SK-N-SH treated with all-trans-retinoic acid at 6 μM for 48 hours (cell line): ENCODE measurements at regions not wholly inside any gene's neighbourhood (a gene's known extent, or its start where the extent isn't known, plus 50 kb on each side); places are given as distances from the start of the nearest gene placed in this dataset.

Experiments used
- ATAC-seq: fragments of 200-7000 bp; cut with Tn5 transposase; 3 replicates; pipeline ENCODE4 v1.9.1; 2020; ENCODE audit warnings: mild to moderate bottlenecking, moderate library complexity
- CSDC2 ChIP-seq: fragments of 250-450 bp; sonication (Bioruptor Pico); IDR thresholded peaks from 2 replicates; pipeline ENCODE4 v1.5.0; 2020; ENCODE audit warnings: mild to moderate bottlenecking, moderate library complexity
- ESRRG ChIP-seq: fragments of 250-450 bp; sonication (Bioruptor Pico); IDR thresholded peaks from 2 replicates; pipeline ENCODE4 v1.6.1; 2021; ENCODE audit warnings: mild to moderate bottlenecking
- ISL1 ChIP-seq: fragments of 250-450 bp; sonication (Bioruptor Pico); IDR thresholded peaks from 2 replicates; pipeline ENCODE4 v2.1.2; 2022; ENCODE audit warnings: mild to moderate bottlenecking, moderate library complexity
- OSR1 ChIP-seq: fragments of 250-450 bp; sonication (Bioruptor Pico); IDR thresholded peaks from 2 replicates; pipeline ENCODE4 v1.8.0; 2022; ENCODE audit warnings: moderate library complexity, mild to moderate bottlenecking, inconsistent platforms
- PPARA ChIP-seq: fragments of 250-450 bp; sonication (Bioruptor Pico); IDR thresholded peaks from 2 replicates; pipeline ENCODE4 v1.5.0; 2020; ENCODE audit warnings: mild to moderate bottlenecking, borderline replicate concordance
- RARB ChIP-seq: fragments of 250-450 bp; sonication (Bioruptor Pico); IDR thresholded peaks from 2 replicates; pipeline ENCODE4 v1.8.0; 2021; ENCODE audit warnings: mild to moderate bottlenecking, moderate library complexity
- TCF4 ChIP-seq: fragments of 250-450 bp; sonication (Bioruptor Pico); IDR thresholded peaks from 2 replicates; pipeline ENCODE4 v1.8.0; 2021; ENCODE audit warnings: mild to moderate bottlenecking, moderate library complexity, borderline replicate concordance
- TOX ChIP-seq: fragments of 250-450 bp; sonication (Bioruptor Pico); IDR thresholded peaks from 2 replicates; pipeline ENCODE4 v1.8.0; 2021; ENCODE audit warnings: mild to moderate bottlenecking, moderate library complexity, borderline replicate concordance
- ZC3H10 ChIP-seq: fragments of 250-450 bp; sonication (Bioruptor Pico); IDR thresholded peaks from 2 replicates; pipeline ENCODE4 v1.5.1; 2021; ENCODE audit warnings: mild to moderate bottlenecking, moderate library complexity
- ZFP3 ChIP-seq: fragments of 250-450 bp; sonication (Bioruptor Pico); IDR thresholded peaks from 2 replicates; pipeline ENCODE4 v1.5.0; 2020; ENCODE audit warnings: mild to moderate bottlenecking, moderate library complexity
- ZFP30 ChIP-seq: fragments of 450-650 bp; formaldehyde crosslinking; IDR thresholded peaks from 2 replicates; pipeline ENCODE4 v1.5.0; 2022; ENCODE audit warnings: mild to moderate bottlenecking, moderate library complexity
- ZNF565 ChIP-seq: fragments of 450-650 bp; formaldehyde crosslinking; conservative IDR thresholded peaks from 2 replicates; pipeline ENCODE4 v1.5.0; 2020; ENCODE audit warnings: low read depth, mild to moderate bottlenecking, moderate library complexity
- ZNF8 ChIP-seq: fragments of 450-650 bp; formaldehyde crosslinking; IDR thresholded peaks from 2 replicates; pipeline ENCODE4 v1.5.0; 2020; ENCODE audit warnings: mild to moderate bottlenecking, moderate library complexity
- TF ChIP-seq, protein P1 (sequence below): fragments of 250-450 bp; sonication (Bioruptor Pico); IDR thresholded peaks from 2 replicates; pipeline ENCODE4 v1.5.0; 2020; ENCODE audit warnings: mild to moderate bottlenecking, moderate library complexity
- TF ChIP-seq, protein P2 (sequence below): fragments of 250-450 bp; sonication (Bioruptor Pico); IDR thresholded peaks from 2 replicates; pipeline ENCODE4 v1.8.0; 2021; ENCODE audit warnings: low read depth, mild to moderate bottlenecking, moderate library complexity, borderline replicate concordance
- TF ChIP-seq, protein P3 (sequence below): fragments of 250-450 bp; sonication (Bioruptor Pico); IDR thresholded peaks from 2 replicates; pipeline ENCODE4 v1.8.0; 2020; ENCODE audit warnings: mild to moderate bottlenecking, moderate library complexity, borderline replicate concordance
- TF ChIP-seq, protein P4 (sequence below): fragments of 250-450 bp; sonication (Bioruptor Pico); IDR thresholded peaks from 2 replicates; pipeline ENCODE4 v1.5.1; 2020; ENCODE audit warnings: low read depth, mild to moderate bottlenecking, moderate library complexity
- TF ChIP-seq, protein P5 (sequence below): fragments of 250-450 bp; sonication (Bioruptor Pico); IDR thresholded peaks from 2 replicates; pipeline ENCODE4 v1.5.1; 2021; ENCODE audit warnings: mild to moderate bottlenecking, moderate library complexity

DNA sequence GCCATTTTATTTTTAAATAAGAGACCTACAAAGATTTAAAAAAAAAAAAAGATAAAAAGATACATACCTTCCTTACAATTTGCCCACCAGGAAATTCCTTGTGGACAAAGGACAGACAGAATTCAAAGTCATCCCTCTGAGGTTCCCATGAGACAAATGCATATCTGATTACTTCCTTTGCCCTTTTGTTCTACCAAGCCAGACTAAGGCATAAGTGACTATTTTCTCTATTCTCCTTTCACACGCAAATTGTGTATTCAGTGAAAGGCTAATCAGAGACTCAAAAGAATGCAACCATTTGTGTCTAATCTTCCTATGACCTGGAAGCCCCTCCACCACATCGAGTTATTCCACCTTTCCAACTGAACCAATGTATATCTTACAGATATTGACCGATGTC lies 691.7 kb downstream of the FAM133A start (continued):
- TF ChIP-seq, protein P1, sequence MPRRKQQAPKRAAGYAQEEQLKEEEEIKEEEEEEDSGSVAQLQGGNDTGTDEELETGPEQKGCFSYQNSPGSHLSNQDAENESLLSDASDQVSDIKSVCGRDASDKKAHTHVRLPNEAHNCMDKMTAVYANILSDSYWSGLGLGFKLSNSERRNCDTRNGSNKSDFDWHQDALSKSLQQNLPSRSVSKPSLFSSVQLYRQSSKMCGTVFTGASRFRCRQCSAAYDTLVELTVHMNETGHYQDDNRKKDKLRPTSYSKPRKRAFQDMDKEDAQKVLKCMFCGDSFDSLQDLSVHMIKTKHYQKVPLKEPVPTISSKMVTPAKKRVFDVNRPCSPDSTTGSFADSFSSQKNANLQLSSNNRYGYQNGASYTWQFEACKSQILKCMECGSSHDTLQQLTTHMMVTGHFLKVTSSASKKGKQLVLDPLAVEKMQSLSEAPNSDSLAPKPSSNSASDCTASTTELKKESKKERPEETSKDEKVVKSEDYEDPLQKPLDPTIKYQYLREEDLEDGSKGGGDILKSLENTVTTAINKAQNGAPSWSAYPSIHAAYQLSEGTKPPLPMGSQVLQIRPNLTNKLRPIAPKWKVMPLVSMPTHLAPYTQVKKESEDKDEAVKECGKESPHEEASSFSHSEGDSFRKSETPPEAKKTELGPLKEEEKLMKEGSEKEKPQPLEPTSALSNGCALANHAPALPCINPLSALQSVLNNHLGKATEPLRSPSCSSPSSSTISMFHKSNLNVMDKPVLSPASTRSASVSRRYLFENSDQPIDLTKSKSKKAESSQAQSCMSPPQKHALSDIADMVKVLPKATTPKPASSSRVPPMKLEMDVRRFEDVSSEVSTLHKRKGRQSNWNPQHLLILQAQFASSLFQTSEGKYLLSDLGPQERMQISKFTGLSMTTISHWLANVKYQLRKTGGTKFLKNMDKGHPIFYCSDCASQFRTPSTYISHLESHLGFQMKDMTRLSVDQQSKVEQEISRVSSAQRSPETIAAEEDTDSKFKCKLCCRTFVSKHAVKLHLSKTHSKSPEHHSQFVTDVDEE (CRISPR knock-in tag), result no peak
- TF ChIP-seq ESRRG (CRISPR knock-in tag) (no peak), PPARA (no peak), ZC3H10 (no peak)
- TF ChIP-seq, all 23 proteins: peak for 0

DNA sequence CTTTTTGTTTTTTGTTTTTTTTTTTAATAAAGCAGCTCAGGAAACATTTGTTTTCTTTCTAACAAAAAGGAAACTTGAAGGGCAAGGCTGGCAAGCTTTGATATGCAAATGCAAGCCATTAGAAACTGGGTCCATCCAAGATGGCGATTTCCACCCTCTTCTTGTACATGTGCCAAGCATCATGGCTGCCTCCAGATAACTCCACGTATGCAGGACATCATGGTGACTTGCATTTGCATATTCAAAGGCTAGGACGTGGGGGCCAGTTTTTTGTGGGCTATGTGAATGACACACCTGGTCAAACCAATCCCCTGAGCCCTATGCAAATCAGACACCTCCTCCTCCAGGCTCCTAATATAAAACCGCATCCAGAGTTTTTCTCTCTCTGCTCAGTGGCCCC lies 692.6 kb downstream of the FAM133A start:
- ATAC-seq, result no peak
- TF ChIP-seq ESRRG (CRISPR knock-in tag) (no peak), TCF4 (CRISPR knock-in tag) (no peak), ZNF8 (CRISPR knock-in tag) (no peak), ZC3H10 (no peak), ZFP30 (no peak), ZNF565 (CRISPR knock-in tag) (no peak), CSDC2 (CRISPR knock-in tag) (no peak), RARB (CRISPR knock-in tag) (no peak), ISL1 (CRISPR knock-in tag) (no peak), TOX (CRISPR knock-in tag) (no peak), OSR1 (CRISPR knock-in tag) (no peak), ZFP3 (CRISPR knock-in tag) (no peak), PPARA (no peak)
- TF ChIP-seq, protein P2, sequence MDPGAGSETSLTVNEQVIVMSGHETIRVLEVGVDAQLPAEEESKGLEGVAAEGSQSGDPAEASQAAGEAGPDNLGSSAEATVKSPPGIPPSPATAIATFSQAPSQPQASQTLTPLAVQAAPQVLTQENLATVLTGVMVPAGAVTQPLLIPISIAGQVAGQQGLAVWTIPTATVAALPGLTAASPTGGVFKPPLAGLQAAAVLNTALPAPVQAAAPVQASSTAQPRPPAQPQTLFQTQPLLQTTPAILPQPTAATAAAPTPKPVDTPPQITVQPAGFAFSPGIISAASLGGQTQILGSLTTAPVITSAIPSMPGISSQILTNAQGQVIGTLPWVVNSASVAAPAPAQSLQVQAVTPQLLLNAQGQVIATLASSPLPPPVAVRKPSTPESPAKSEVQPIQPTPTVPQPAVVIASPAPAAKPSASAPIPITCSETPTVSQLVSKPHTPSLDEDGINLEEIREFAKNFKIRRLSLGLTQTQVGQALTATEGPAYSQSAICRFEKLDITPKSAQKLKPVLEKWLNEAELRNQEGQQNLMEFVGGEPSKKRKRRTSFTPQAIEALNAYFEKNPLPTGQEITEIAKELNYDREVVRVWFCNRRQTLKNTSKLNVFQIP, result no peak
- TF ChIP-seq, protein P3, sequence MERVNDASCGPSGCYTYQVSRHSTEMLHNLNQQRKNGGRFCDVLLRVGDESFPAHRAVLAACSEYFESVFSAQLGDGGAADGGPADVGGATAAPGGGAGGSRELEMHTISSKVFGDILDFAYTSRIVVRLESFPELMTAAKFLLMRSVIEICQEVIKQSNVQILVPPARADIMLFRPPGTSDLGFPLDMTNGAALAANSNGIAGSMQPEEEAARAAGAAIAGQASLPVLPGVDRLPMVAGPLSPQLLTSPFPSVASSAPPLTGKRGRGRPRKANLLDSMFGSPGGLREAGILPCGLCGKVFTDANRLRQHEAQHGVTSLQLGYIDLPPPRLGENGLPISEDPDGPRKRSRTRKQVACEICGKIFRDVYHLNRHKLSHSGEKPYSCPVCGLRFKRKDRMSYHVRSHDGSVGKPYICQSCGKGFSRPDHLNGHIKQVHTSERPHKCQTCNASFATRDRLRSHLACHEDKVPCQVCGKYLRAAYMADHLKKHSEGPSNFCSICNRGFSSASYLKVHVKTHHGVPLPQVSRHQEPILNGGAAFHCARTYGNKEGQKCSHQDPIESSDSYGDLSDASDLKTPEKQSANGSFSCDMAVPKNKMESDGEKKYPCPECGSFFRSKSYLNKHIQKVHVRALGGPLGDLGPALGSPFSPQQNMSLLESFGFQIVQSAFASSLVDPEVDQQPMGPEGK, result no peak
- TF ChIP-seq, protein P1 (CRISPR knock-in tag), result no peak
- TF ChIP-seq, protein P4, sequence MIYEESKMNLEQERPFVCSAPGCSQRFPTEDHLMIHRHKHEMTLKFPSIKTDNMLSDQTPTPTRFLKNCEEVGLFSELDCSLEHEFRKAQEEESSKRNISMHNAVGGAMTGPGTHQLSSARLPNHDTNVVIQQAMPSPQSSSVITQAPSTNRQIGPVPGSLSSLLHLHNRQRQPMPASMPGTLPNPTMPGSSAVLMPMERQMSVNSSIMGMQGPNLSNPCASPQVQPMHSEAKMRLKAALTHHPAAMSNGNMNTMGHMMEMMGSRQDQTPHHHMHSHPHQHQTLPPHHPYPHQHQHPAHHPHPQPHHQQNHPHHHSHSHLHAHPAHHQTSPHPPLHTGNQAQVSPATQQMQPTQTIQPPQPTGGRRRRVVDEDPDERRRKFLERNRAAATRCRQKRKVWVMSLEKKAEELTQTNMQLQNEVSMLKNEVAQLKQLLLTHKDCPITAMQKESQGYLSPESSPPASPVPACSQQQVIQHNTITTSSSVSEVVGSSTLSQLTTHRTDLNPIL (CRISPR knock-in tag), result no peak
- TF ChIP-seq, protein P5, sequence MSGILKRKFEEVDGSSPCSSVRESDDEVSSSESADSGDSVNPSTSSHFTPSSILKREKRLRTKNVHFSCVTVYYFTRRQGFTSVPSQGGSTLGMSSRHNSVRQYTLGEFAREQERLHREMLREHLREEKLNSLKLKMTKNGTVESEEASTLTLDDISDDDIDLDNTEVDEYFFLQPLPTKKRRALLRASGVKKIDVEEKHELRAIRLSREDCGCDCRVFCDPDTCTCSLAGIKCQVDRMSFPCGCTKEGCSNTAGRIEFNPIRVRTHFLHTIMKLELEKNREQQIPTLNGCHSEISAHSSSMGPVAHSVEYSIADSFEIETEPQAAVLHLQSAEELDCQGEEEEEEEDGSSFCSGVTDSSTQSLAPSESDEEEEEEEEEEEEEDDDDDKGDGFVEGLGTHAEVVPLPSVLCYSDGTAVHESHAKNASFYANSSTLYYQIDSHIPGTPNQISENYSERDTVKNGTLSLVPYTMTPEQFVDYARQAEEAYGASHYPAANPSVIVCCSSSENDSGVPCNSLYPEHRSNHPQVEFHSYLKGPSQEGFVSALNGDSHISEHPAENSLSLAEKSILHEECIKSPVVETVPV (CRISPR knock-in tag), result no peak

DNA sequence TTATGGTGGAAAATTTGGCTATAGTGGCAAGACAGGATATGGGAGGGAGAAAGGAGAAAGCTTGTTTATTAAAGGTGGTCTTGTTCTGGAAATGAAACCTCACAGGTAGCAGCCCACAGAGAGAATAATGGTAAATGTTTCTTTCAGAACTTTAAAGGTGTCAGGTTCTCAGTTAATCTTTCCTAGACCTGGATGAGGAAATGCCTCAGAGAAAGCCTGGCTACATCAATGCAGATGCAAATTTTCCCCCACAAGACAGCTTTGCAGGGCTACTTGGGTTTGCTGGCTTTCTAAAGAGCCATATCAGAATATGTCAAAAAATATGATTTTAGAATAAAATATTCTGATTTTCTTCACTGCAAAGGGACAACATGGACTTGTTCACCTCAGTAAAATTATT lies 715.0 kb downstream of the FAM133A start:
- no peak for ATAC-seq
- TF ChIP-seq CSDC2 (CRISPR knock-in tag) (no peak), TCF4 (CRISPR knock-in tag) (no peak), PPARA (no peak), OSR1 (CRISPR knock-in tag) (no peak), ZFP30 (no peak), ZFP3 (CRISPR knock-in tag) (no peak), ISL1 (CRISPR knock-in tag) (no peak)
- TF ChIP-seq, protein P1 (CRISPR knock-in tag), result no peak
